Right cardiac atrium (tissue), 5 donors: ENCODE measurements at regions not wholly inside any gene's neighbourhood (a gene's known extent, or its start where the extent isn't known, plus 50 kb on each side); places are given as distances from the start of the nearest gene placed in this dataset.

ENCODE experiments used
- ATAC-seq, 2 donors: fragments of 200-7000 bp; cut with Tn5 transposase; one replicate each; pipeline versions ENCODE4 v1.8.0 to v1.9.1; 2020; ENCODE audit warnings: moderate library complexity in 2 of 2, mild to moderate bottlenecking in 1 of 2
- DNase-seq, 3 donors: peaks; one replicate each; pipeline ENCODE4 v3.0.0-alpha.2; 2020
- H3K27ac ChIP-seq: one replicate; pipeline ENCODE4 v1.5.1; 2013; ENCODE audit warnings: mild to moderate bottlenecking, low read length, control low read depth, moderate library complexity
- H3K27me3 ChIP-seq: one replicate; pipeline ENCODE4 v1.6.1; 2013; ENCODE audit not compliant: control insufficient read depth, insufficient read depth
- H3K4me1 ChIP-seq: one replicate; pipeline ENCODE4 v1.6.1; 2013; ENCODE audit warnings: low read length; ENCODE audit not compliant: control insufficient read depth, insufficient read depth
- H3K4me3 ChIP-seq: one replicate; pipeline ENCODE4 v1.5.1; 2013; ENCODE audit warnings: low read length, control low read depth
- H3K9me3 ChIP-seq: one replicate; pipeline ENCODE4 v1.6.1; 2013; ENCODE audit warnings: low read length; ENCODE audit not compliant: control insufficient read depth
- WGBS: extraction: QIAGEN DNeasy Blood & Tissue Kit; methylation state at CpG from one replicate; pipeline ENCODE4 v1.1.7; 2013; 5-methylcytosine and 5-hydroxymethylcytosine counted together
- intact Hi-C, 4 donors: fragments of 100-400 bp; cut with DNase I; formaldehyde crosslinking; loops; one replicate each; pipeline versions ENCODE4 v1.11.0 to v1.14.0; 2022 to 2023
- donor health status: healthy with polysubstance abuse.
- donor health status: DM: no; HTN: yes; CAD: no.
- donor health status: DM: no; HTN: no; CAD: no.
- donor health status: DM: no; HTN: yes; CAD: no; lungs with severe emphysema.
- donor health status: DM: yes; HTN: yes; CAD: no.

GRCh38 chr4:170274616-170275015 lies 184.9 kb upstream of the AADAT start:
- Histone ChIP-seq H3K4me3 (no peak overlapping the region), H3K27me3 (no peaks in the 10 kb centered on the region), H3K27ac (no peak overlapping the region), H3K9me3 (no peaks in the 10 kb centered on the region), H3K4me1 (no peaks in the 10 kb centered on the region)
- DNase-seq (no peak), ATAC-seq (no peak)
- intact Hi-C loops = no loop called here
- WGBS = 82% methylated on average over 4 of the region's 4 CpGs

GRCh38 chr4:170272959-170273358 lies 183.2 kb upstream of the AADAT start:
- WGBS = 62% methylated on average over 4 of the region's 4 CpGs
- DNase-seq (no peak), ATAC-seq (no peak)
- no peak overlapping the region for H3K27ac ChIP-seq
- no peaks in the 10 kb centered on the region for H3K9me3 ChIP-seq
- intact Hi-C loops = no loop called here
- H3K4me3 ChIP-seq = no peak overlapping the region
- H3K4me1 ChIP-seq = no peaks in the 10 kb centered on the region
- H3K27me3 ChIP-seq = no peaks in the 10 kb centered on the region

- H3K4me1 ChIP-seq = no peaks in the 10 kb centered on the region
- ATAC-seq = no peak
Measured at GRCh38 chr4:170271723-170272122, 182.0 kb upstream of the AADAT start.

GRCh38 chr4:170270628-170271027 lies 180.9 kb upstream of the AADAT start:
- ATAC-seq (no peak), DNase-seq (no peak)
- Histone ChIP-seq H3K27me3 (no peaks in the 10 kb centered on the region), H3K9me3 (no peaks in the 10 kb centered on the region), H3K4me1 (no peaks in the 10 kb centered on the region), H3K27ac (no peak overlapping the region), H3K4me3 (no peak overlapping the region)
- WGBS = 78% methylated on average over 2 of the region's 2 CpGs
- intact Hi-C loops = no loop called here

More at GRCh38 chr4:170271723-170272122, 182.0 kb upstream of the AADAT start:
- H3K4me3 ChIP-seq = no peak overlapping the region
- intact Hi-C loops = no loop called here
- no peaks in the 10 kb centered on the region for H3K27me3 ChIP-seq
- H3K9me3 ChIP-seq = no peaks in the 10 kb centered on the region
- 54% methylated on average over 2 of the region's 2 CpGs for WGBS
- DNase-seq = no peak
- no peak overlapping the region for H3K27ac ChIP-seq

GRCh38 chr4:170269950-170270349 lies 180.2 kb upstream of the AADAT start:
- intact Hi-C loops = no loop called here
- Histone ChIP-seq H3K27ac (no peak overlapping the region), H3K9me3 (no peaks in the 10 kb centered on the region), H3K4me3 (no peak overlapping the region), H3K27me3 (no peaks in the 10 kb centered on the region), H3K4me1 (no peaks in the 10 kb centered on the region)
- DNase-seq (no peak), ATAC-seq (no peak)
- 90% methylated on average over 2 of the region's 2 CpGs for WGBS

GRCh38 chr4:170259631-170260153 lies 169.9 kb upstream of the AADAT start:
- H3K27ac ChIP-seq = no peak overlapping the region
- H3K9me3 ChIP-seq = no peaks in the 10 kb centered on the region
- no peaks in the 10 kb centered on the region for H3K27me3 ChIP-seq
- DNase-seq (peak in 2 of 3 donors; percentile 16 to 43), ATAC-seq (peak in 1 of 2 donors; percentile 37)
- H3K4me1 ChIP-seq = no peaks in the 10 kb centered on the region
- intact Hi-C loops = no loop called here
- WGBS = 9% methylated on average over 6 of the region's 6 CpGs
- H3K4me3 ChIP-seq = no peak overlapping the region

- intact Hi-C loops = no loop called here
- no peak overlapping the region for H3K4me3 ChIP-seq
- no peak for ATAC-seq
- H3K9me3 ChIP-seq = no peaks in the 10 kb centered on the region
- DNase-seq = no peak
- H3K4me1 ChIP-seq = no peaks in the 10 kb centered on the region
- no peaks in the 10 kb centered on the region for H3K27me3 ChIP-seq
- H3K27ac ChIP-seq = no peak overlapping the region
Measured at GRCh38 chr4:170256807-170257206, 167.1 kb upstream of the AADAT start.

- 79% methylated on average over 3 of the region's 3 CpGs for WGBS
- no peaks in the 10 kb centered on the region for H3K4me1 ChIP-seq
- no peak overlapping the region for H3K27ac ChIP-seq
- no peaks in the 10 kb centered on the region for H3K9me3 ChIP-seq
- ATAC-seq = no peak
- H3K27me3 ChIP-seq = no peaks in the 10 kb centered on the region
- H3K4me3 ChIP-seq = no peak overlapping the region
- DNase-seq = no peak
- intact Hi-C loops = no loop called here
Measured at GRCh38 chr4:170248576-170248975, 158.8 kb upstream of the AADAT start.

GRCh38 chr4:170248029-170248428 lies 158.3 kb upstream of the AADAT start:
- intact Hi-C loops = no loop called here
- WGBS = 53% methylated on average over 4 of the region's 4 CpGs
- Histone ChIP-seq H3K4me3 (no peak overlapping the region), H3K27me3 (no peaks in the 10 kb centered on the region), H3K9me3 (no peaks in the 10 kb centered on the region), H3K27ac (no peak overlapping the region), H3K4me1 (no peaks in the 10 kb centered on the region)
- ATAC-seq (no peak), DNase-seq (no peak)

- intact Hi-C loops = no loop called here
- Histone ChIP-seq H3K27me3 (no peaks in the 10 kb centered on the region), H3K27ac (no peak overlapping the region)
Measured at GRCh38 chr4:170247596-170247995, 157.8 kb upstream of the AADAT start.

GRCh38 chr4:170243662-170244288 lies 154.0 kb upstream of the AADAT start:
- Histone ChIP-seq H3K9me3 (no peaks in the 10 kb centered on the region), H3K27me3 (no peaks in the 10 kb centered on the region), H3K4me1 (no peaks in the 10 kb centered on the region), H3K27ac (no peak overlapping the region), H3K4me3 (no peak overlapping the region)
- intact Hi-C loops = no loop called here
- ATAC-seq = no peak
- 57% methylated on average over 2 of the region's 2 CpGs for WGBS
- DNase-seq = no peak

More at GRCh38 chr4:170247596-170247995, 157.8 kb upstream of the AADAT start:
- ATAC-seq = no peak
- no peak for DNase-seq
- Histone ChIP-seq H3K9me3 (no peaks in the 10 kb centered on the region), H3K4me1 (no peaks in the 10 kb centered on the region), H3K4me3 (no peak overlapping the region)

GRCh38 chr4:170242471-170242870 lies 152.7 kb upstream of the AADAT start:
- H3K4me1 ChIP-seq = no peaks in the 10 kb centered on the region
- no peak overlapping the region for H3K27ac ChIP-seq
- DNase-seq (no peak), ATAC-seq (no peak)
- no peaks in the 10 kb centered on the region for H3K9me3 ChIP-seq
- H3K27me3 ChIP-seq = no peaks in the 10 kb centered on the region
- intact Hi-C loops = no loop called here
- H3K4me3 ChIP-seq = no peak overlapping the region
